ENCODE measurements at regions not wholly inside any gene's neighbourhood (a gene's known extent, or its start where the extent isn't known, plus 50 kb on each side); places are given as distances from the start of the nearest gene placed in this dataset.

DNA sequence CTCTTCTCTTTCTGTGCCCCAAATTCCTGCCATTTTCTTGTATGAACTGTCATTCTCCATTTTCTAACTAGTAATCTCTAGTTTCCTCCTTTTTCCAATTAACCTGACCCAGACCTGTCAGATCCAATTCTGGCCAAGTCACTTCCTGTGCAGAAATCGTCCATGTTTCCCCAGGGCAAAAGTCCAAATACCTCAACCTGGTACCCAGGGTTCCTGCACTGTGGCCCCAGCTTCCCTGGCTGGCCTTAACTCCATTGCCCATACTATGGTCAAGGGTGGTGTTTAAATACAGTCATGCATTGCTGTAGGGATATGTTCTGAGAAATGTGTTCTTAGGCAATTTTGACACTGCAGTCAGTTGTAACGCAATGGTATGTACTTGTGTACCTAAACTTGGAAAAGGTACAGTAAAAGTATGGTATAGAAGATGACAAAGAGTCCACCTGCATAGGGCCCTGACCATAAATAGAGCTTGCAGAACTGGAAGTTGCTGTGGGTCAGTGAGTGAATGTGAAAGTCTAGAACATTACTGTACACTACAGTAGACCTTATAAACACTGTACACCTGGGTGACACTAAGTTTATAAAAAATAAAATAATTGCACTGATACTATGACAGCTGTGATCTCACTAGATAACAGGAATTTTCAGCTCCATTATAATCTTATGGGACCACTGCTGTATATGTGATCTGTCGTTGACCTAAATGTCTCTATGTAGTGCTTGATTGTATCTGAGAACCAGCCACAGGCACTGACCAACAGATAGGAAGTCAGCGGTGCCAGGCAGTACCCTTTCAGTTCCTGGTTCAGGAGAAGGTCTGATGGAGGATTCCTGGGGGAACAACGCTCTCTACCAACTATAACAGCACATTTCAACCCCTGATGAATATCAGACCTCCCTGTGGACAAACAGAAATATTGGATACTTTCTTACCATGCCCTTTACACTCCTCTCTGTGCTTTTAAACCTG lies 336.1 kb upstream of the PROK2 start:
- Histone ChIP-seq H3K27me3 (no peaks in the 10 kb centered on the region), H3K4me3 (no peak overlapping the region), H3K27ac (no peak overlapping the region), H3K36me3 (no peaks in the 10 kb centered on the region), H3K4me1 (peaks cover 0 to 4% (median 0%) of the 10 kb centered on the region in 4 donors), H3K9me3 (no peaks in the 10 kb centered on the region)
- intact Hi-C loops (cut with DNase I; ENCODE audit: low total_unique reads), result loop anchor here (5.0 kb wide), 1 partner anchor 326 kb away; the partner anchor contains the start of gene RYBP
- in situ Hi-C loops (cut with MboI; ENCODE audit: low pct_ligation_motif_present in 1 of 4, low pct_unique_long_range_greater_than_20kb in 1 of 4, low sequenced_read_pairs in 3 of 4), result no loop called here
- WGBS, 2 donors (ENCODE audit: low coverage in 1 of 2), result 58 to 61% methylated on average over 2 to 5 of the region's 5 CpGs
- TF ChIP-seq POLR2A (IDR thresholded peaks at IDR 0.05) (no peak), POLR2AphosphoS5 (IDR thresholded peaks at IDR 0.05) (no peak), EP300 (IDR thresholded peaks at IDR 0.05; ENCODE audit: low read depth) (no peak)
- TF ChIP-seq, protein P1, sequence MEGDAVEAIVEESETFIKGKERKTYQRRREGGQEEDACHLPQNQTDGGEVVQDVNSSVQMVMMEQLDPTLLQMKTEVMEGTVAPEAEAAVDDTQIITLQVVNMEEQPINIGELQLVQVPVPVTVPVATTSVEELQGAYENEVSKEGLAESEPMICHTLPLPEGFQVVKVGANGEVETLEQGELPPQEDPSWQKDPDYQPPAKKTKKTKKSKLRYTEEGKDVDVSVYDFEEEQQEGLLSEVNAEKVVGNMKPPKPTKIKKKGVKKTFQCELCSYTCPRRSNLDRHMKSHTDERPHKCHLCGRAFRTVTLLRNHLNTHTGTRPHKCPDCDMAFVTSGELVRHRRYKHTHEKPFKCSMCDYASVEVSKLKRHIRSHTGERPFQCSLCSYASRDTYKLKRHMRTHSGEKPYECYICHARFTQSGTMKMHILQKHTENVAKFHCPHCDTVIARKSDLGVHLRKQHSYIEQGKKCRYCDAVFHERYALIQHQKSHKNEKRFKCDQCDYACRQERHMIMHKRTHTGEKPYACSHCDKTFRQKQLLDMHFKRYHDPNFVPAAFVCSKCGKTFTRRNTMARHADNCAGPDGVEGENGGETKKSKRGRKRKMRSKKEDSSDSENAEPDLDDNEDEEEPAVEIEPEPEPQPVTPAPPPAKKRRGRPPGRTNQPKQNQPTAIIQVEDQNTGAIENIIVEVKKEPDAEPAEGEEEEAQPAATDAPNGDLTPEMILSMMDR (IDR thresholded peaks at IDR 0.05), result no peak
- no peak for DNase-seq

DNA sequence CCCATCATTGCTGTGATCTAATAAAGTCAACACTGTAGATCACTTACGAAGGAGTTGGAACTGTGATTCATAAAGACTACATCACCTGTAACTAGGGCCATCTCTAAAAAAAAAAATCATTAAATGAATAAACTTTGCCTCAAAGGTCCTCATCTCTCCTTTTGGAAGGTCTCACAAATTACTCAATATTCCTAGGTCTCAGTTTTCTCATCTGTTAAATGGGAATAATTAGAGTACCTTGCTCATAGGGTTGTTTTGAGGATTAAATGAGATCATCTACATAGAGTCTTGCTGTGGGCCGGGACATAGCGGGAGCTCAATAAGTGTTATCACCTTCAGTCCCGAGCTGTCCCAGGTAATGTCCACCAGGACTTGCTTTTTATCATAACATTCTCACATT lies 335.1 kb upstream of the PROK2 start:
- Histone ChIP-seq H3K4me3 (no peak overlapping the region), H3K27me3 (no peaks in the 10 kb centered on the region), H3K27ac (no peak overlapping the region), H3K9me3 (no peaks in the 10 kb centered on the region), H3K4me1 (peaks cover 0 to 4% (median 0%) of the 10 kb centered on the region in 4 donors), H3K36me3 (no peaks in the 10 kb centered on the region)
- 97 to 100% methylated on average over 1 to 4 of the region's 4 CpGs for WGBS, 2 donors (ENCODE audit: low coverage in 1 of 2)
- in situ Hi-C loops (cut with MboI; ENCODE audit: low pct_ligation_motif_present in 1 of 4, low pct_unique_long_range_greater_than_20kb in 1 of 4, low sequenced_read_pairs in 3 of 4), result no loop called here
- DNase-seq, result no peak
- TF ChIP-seq POLR2AphosphoS5 (IDR thresholded peaks at IDR 0.05) (no peak), POLR2A (IDR thresholded peaks at IDR 0.05) (no peak), EP300 (IDR thresholded peaks at IDR 0.05; ENCODE audit: low read depth) (no peak)
- TF ChIP-seq, protein P1 (IDR thresholded peaks at IDR 0.05), result no peak
- intact Hi-C loops (cut with DNase I; ENCODE audit: low total_unique reads), result loop anchor here (5.0 kb wide), 1 partner anchor 327 kb away; the partner anchor contains the start of gene RYBP

DNA sequence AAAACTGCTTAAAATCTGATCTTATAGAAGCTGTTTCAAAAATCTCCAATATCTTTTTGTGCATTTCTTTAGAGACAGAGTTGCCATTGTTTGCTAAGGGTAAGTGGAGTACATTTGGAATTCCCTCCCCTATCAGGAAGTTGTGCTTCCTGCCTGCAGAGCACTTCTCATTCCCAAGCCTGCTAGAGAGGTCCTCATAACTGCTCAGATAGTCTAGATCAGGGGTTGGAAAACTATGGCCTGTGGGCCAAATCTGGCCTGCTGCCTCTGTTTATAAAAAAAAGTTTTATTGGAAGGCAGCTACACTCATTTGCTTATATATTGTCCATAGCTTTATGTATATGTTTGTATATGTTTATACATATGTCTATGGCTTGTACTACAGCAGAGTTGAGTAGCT lies 333.7 kb upstream of the PROK2 start:
- intact Hi-C loops (cut with DNase I; ENCODE audit: low total_unique reads) (no loop called here), in situ Hi-C loops (cut with MboI; ENCODE audit: low pct_ligation_motif_present in 1 of 4, low pct_unique_long_range_greater_than_20kb in 1 of 4, low sequenced_read_pairs in 3 of 4) (no loop called here)
- no peaks in the 10 kb centered on the region for H3K9me3 ChIP-seq
- TF ChIP-seq EP300 (IDR thresholded peaks at IDR 0.05; ENCODE audit: low read depth) (no peak), POLR2AphosphoS5 (IDR thresholded peaks at IDR 0.05) (no peak), POLR2A (IDR thresholded peaks at IDR 0.05) (no peak)
- TF ChIP-seq, protein P1 (IDR thresholded peaks at IDR 0.05), result no peak
- no peak for DNase-seq
- no peak overlapping the region for H3K4me3 ChIP-seq
- no peaks in the 10 kb centered on the region for H3K4me1 ChIP-seq
- H3K27ac ChIP-seq, result no peak overlapping the region
- no peaks in the 10 kb centered on the region for H3K36me3 ChIP-seq
- H3K27me3 ChIP-seq, result no peaks in the 10 kb centered on the region

DNA sequence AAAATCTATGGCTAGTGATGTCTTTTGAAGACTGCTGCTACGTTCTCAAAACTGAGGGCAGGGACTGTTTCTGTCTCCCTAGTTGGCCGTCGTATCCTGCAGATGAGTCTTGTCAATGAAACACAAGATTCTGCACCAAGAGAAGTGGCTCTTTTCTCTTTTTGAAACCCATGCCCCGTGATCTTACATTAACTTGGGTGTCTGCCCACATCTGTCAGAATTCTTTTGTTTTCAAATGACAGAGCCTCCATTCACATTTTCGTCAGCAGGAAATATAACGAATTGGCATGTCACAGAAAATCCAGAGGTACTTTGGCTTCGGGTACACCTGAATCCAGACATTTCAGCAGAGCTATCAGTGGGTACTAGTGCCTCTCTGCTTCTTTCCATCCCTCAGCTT lies 331.3 kb upstream of the PROK2 start:
- no peaks in the 10 kb centered on the region for H3K4me1 ChIP-seq
- WGBS, 2 donors (ENCODE audit: low coverage in 1 of 2), result 94 to 95% methylated on average over 6 to 7 of the region's 7 CpGs
- no peaks in the 10 kb centered on the region for H3K36me3 ChIP-seq
- TF ChIP-seq POLR2A (IDR thresholded peaks at IDR 0.05), result no peak
- TF ChIP-seq POLR2AphosphoS5 (IDR thresholded peaks at IDR 0.05), result no peak
- no peak for TF ChIP-seq EP300 (IDR thresholded peaks at IDR 0.05; ENCODE audit: low read depth)
- TF ChIP-seq, protein P1 (IDR thresholded peaks at IDR 0.05), result no peak
- H3K4me3 ChIP-seq, result no peak overlapping the region
- in situ Hi-C loops (cut with MboI; ENCODE audit: low pct_ligation_motif_present in 1 of 4, low pct_unique_long_range_greater_than_20kb in 1 of 4, low sequenced_read_pairs in 3 of 4), result no loop called here
- H3K27me3 ChIP-seq, result no peaks in the 10 kb centered on the region
- H3K9me3 ChIP-seq, result no peaks in the 10 kb centered on the region
- H3K27ac ChIP-seq, result no peak overlapping the region
- intact Hi-C loops (cut with DNase I; ENCODE audit: low total_unique reads), result no loop called here
- DNase-seq, result no peak

All from transverse colon (tissue), 4 donors.